Right atrium auricular region (tissue), 2 donors: ENCODE measurements at regions not wholly inside any gene's neighbourhood (a gene's known extent, or its start where the extent isn't known, plus 50 kb on each side); places are given as distances from the start of the nearest gene placed in this dataset.
A peak's percentile ranks its signal among the peaks of the same experiment; 100 is the strongest.

Experiments used
- DNase-seq: peaks from one replicate; pipeline ENCODE4 v3.0.0-alpha.2; 2019; ENCODE audit warnings: low spot score
- H3K27ac ChIP-seq, 2 donors: fragments of 200-600 bp; sonication (generic); 1 replicate in 1 of 2; 2 replicates in 1 of 2; pipeline ENCODE4 v1.5.1; 2016 to 2019
- H3K27me3 ChIP-seq, 2 donors: fragments of 200-600 bp; sonication (generic); one replicate each; pipeline versions ENCODE4 v1.5.1 to v1.6.0; 2017 to 2019
- H3K36me3 ChIP-seq: fragments of 200-600 bp; sonication (generic); one replicate; pipeline ENCODE4 v1.5.1; 2016
- H3K4me1 ChIP-seq, 2 donors: fragments of 200-600 bp; sonication (generic); one replicate each; pipeline versions ENCODE4 v1.5.1 to v1.6.0; 2017 to 2019
- H3K4me3 ChIP-seq, 2 donors: fragments of 200-600 bp; sonication (generic); 1 replicate in 1 of 2; 2 replicates in 1 of 2; pipeline ENCODE4 v1.5.1; 2017 to 2019; ENCODE audit warnings: mild to moderate bottlenecking in 1 of 2, moderate library complexity in 1 of 2
- H3K9me3 ChIP-seq, 2 donors: fragments of 200-600 bp; sonication (generic); one replicate each; pipeline ENCODE4 v1.5.1; 2019
- CTCF ChIP-seq, 2 donors: fragments of 200-600 bp; sonication (generic); IDR thresholded peaks; one replicate each; pipeline ENCODE4 v1.5.1; 2019; ENCODE audit warnings: antibody characterized with exemption in 2 of 2

- no peak for TF ChIP-seq CTCF (IDR thresholded peaks at IDR 0.05)
- Histone ChIP-seq H3K4me1 (no peaks in the 10 kb centered on the region), H3K27me3 (no peaks in the 10 kb centered on the region), H3K27ac (no peak overlapping the region), H3K36me3 (no peaks in the 10 kb centered on the region), H3K9me3 (no peaks in the 10 kb centered on the region), H3K4me3 (no peak overlapping the region)
- DNase-seq: no peak
Observed at GRCh38 chr14:53692451-53692850, 264.2 kb downstream of the BMP4 start.

GRCh38 chr14:53683229-53683628 lies 273.4 kb downstream of the BMP4 start:
- Histone ChIP-seq H3K36me3 (no peaks in the 10 kb centered on the region), H3K27me3 (no peaks in the 10 kb centered on the region), H3K9me3 (no peaks in the 10 kb centered on the region), H3K27ac (no peak overlapping the region), H3K4me3 (no peak overlapping the region), H3K4me1 (no peaks in the 10 kb centered on the region)
- DNase-seq: no peak
- no peak for TF ChIP-seq CTCF (IDR thresholded peaks at IDR 0.05)

- H3K36me3 ChIP-seq: no peaks in the 10 kb centered on the region
- no peak overlapping the region for H3K4me3 ChIP-seq
- H3K4me1 ChIP-seq: no peaks in the 10 kb centered on the region
- DNase-seq: no peak
- H3K9me3 ChIP-seq: no peaks in the 10 kb centered on the region
- TF ChIP-seq CTCF (IDR thresholded peaks at IDR 0.05): no peak
- no peaks in the 10 kb centered on the region for H3K27me3 ChIP-seq
- no peak overlapping the region for H3K27ac ChIP-seq
Observed at GRCh38 chr14:53672526-53672925, 284.1 kb downstream of the BMP4 start.

- Histone ChIP-seq H3K36me3 (no peaks in the 10 kb centered on the region), H3K27ac (no peak overlapping the region), H3K27me3 (no peaks in the 10 kb centered on the region), H3K4me1 (no peaks in the 10 kb centered on the region), H3K9me3 (no peaks in the 10 kb centered on the region), H3K4me3 (no peak overlapping the region)
- TF ChIP-seq CTCF (IDR thresholded peaks at IDR 0.05): no peak
- DNase-seq: no peak
Observed at GRCh38 chr14:53670701-53671100, 285.9 kb downstream of the BMP4 start.

GRCh38 chr14:53668897-53669296 lies 287.7 kb downstream of the BMP4 start:
- H3K27me3 ChIP-seq: no peaks in the 10 kb centered on the region
- TF ChIP-seq CTCF (IDR thresholded peaks at IDR 0.05): no peak
- no peak overlapping the region for H3K4me3 ChIP-seq
- H3K4me1 ChIP-seq: no peaks in the 10 kb centered on the region
- no peaks in the 10 kb centered on the region for H3K36me3 ChIP-seq
- DNase-seq: no peak
- H3K9me3 ChIP-seq: no peaks in the 10 kb centered on the region
- no peak overlapping the region for H3K27ac ChIP-seq

GRCh38 chr14:53663709-53664108 lies 292.9 kb downstream of the BMP4 start:
- no peaks in the 10 kb centered on the region for H3K27me3 ChIP-seq
- peak in 1 of 2 donors; percentile 50 for TF ChIP-seq CTCF (IDR thresholded peaks at IDR 0.05)
- peak; percentile 59 for DNase-seq
- H3K9me3 ChIP-seq: no peaks in the 10 kb centered on the region
- no peak overlapping the region for H3K4me3 ChIP-seq
- no peak overlapping the region for H3K27ac ChIP-seq
- no peaks in the 10 kb centered on the region for H3K4me1 ChIP-seq
- H3K36me3 ChIP-seq: no peaks in the 10 kb centered on the region
